ENCODE measurements at regions not wholly inside any gene's neighbourhood (a gene's known extent, or its start where the extent isn't known, plus 50 kb on each side); places are given as distances from the start of the nearest gene placed in this dataset.

DNA sequence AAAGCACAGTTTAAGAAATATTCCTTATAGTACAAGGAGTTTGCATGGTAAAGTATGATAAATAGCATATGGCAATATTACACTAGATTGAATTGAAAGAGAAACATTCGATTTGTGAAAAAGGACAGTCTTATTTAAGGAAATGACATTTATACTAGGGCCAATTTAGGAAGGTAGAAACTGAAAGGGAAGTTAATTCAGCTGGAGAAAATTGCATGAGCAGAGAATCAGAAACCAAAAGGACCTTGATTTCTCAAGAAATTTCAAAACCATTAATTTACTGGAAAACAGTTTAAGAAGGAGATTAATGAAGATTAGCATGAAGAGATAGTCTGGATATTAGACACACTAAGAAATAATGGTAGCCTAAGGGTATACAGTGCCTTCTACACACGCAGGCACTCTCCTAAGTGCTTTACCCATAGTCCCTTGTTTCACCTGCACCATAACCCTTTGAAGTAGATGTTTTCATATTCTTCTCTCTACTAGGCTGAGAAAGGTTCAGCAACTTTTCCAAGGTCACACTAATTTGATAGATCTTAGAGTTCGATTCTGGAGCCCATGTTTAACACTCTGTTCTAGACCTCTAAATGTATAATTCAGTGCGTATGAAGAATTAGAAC is 259.1 kb upstream of the SLIT2 start:
- no peak for DNase-seq (ENCODE audit: low spot score)

DNA sequence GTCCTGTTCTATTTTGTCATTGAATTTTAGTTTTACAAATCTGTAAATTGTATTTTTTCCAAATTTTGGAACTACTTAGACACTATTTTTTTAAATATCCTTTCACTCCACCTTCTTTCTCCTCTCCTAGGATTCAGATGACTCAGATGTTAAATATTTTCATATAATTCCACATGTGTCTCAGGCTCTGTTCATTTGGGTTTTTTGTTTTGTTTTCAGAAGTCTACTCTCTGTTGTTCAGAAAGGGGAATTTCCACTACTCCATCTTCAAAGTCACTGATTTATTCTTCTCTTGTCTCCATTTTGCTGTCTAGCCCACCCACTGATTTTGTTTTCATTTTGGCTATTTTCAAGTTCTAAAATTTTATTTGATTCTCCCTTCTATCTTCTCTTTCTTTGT is 264.0 kb upstream of the SLIT2 start:
- DNase-seq (ENCODE audit: low spot score) = no peak

DNA sequence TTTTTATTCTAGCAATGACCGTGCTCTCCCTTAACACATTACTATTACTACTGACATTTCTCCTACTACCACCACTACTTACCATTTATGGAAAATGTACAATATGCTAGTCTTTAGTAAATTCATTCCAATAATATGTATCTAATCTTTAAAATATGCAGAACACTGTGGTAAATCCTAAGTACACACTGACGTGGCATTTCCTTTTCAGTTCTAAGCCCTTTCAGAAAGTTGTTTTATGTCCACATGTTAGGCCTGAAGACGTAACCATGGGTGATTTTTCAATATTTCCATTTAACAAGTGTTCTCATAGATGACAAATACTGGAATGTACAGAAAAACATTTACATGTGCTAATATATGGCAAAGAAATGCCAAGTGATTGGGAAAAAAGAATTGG is 268.6 kb upstream of the SLIT2 start:
- DNase-seq (ENCODE audit: low spot score) = no peak

DNA sequence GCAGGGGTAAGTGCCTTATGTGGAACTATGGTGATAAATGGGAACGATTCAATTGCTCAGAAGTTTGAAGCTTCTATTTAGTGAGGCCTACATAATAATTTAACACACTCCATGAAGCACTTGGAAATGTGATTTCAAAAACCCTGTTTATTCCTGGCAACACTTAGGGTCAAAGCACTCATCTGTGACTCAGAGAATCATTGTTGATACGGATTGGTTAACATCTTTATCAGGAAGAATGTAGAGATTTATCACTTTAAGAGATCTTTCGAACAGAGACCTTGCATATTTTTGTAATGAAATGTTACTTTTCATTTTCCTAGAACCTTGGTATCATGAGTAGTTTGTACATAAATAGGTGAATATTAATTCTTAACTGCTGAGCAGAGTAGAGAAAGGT is 269.1 kb upstream of the SLIT2 start:
- no peak for DNase-seq (ENCODE audit: low spot score)

DNA sequence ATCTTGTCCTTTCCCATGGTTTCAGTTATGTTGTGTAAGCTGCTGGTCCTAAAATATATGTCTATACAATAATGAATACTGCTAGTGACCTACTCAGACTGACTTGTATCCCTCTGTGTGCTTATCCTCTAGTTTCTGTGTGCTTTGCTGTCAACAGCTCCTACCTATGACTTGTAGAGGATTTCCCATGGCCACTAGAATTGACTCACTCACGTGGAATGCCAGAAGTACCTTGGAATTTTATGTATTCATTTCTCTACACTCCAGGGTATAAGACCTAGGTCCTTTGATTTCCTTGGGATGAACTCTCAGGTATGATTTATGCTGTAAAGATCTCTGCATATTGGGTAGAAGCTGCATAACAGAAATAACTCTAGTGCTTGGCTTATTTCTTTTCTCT is 279.9 kb upstream of the SLIT2 start:
- DNase-seq (ENCODE audit: low spot score) = no peak

DNA sequence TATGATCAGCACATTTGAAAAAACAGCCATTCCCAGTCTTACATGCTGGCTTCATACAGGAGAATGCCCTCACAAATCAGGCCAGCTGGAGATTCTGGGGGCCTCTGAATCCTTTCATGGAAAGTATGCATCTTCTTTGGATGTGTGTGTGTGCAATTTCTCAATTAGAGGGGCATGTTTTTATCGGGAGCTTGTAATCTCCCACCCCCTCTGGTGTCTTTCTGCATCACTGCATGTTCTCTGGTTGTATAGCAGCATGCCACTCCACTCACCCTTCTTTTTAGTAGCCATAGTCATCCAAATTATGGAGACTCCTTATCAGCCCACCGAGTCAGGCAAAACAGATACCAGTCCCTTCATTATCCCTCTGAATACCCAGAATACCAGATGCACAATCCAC is 282.2 kb upstream of the SLIT2 start:
- no peak for DNase-seq (ENCODE audit: low spot score)

DNA sequence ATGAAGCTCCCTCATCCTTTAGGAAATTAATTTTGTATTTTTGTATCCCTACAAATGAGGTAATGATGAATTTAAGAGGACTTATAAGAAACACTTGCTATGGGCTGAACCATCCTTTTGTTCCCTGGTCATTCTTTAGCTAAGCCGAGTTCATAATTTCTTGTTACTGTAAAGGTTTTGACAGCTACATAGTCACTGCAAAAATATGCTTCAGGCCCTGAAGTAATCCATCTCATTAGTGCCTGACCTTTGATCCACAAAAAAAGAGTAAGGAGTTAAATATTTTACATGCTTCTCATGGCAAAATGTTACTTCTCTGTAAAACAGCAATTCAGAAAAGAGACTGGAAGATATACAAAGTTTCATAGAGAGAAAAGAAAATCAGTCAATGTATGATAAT is 290.6 kb upstream of the SLIT2 start:
- DNase-seq (ENCODE audit: low spot score) = no peak

DNA sequence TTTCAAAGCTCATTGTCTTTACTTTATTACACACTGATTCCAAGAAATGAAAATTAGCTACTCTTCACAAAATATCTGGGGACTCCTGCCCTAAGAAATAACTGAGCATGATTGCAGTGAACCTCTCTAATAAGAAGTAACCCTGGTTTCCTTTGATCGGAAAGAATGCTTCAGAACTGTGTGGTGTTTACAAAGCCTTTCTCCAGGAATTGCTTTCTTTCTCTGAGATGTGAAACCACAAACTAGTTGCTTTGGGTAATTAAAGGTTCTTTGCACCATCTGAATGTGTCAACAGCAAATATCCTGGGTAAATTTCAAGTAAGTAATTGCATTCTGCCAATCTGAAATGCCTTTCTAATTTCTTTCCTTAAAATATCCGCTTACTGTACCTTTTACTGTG is 292.9 kb upstream of the SLIT2 start:
- DNase-seq (ENCODE audit: low spot score) = no peak

DNA sequence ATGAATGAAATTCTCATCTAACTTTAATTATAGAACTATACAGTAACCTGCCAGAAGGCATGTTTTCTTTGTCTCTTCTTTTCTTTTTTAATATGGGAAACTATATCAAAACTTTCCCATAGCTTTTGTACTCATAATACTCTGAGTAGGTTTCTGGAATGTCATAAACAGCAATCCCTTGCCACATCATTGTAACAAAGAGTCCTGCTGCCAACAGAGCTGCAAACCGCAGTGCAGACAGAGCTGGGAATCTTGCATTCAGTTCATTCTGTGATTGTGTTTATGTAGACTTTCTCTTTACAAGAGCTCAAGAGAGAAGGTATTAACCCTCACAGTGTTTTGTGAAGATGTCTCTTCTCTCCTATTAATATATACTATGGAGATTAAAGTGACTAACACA is 304.4 kb upstream of the SLIT2 start:
- DNase-seq (ENCODE audit: low spot score) = no peak

DNA sequence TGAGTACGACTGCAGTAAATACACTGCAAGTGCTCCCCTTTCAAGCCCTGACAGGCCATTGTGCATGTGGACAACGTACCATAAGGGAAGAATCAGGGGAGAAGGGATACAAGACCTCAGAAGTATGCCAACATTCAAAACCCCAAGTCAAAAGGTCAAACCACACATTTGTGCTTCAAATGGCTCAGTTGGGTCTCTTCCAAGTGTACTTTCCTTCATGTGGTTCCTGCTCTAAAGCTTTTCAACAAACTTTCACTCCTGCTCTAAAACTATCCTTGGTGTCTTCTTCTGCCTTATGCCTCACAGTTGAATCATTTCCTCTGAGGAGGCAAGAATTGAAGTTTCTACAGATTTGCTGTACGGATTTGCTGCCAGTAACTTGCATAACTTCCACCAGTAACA is 305.7 kb upstream of the SLIT2 start:
- no peak for DNase-seq (ENCODE audit: low spot score)

DNA sequence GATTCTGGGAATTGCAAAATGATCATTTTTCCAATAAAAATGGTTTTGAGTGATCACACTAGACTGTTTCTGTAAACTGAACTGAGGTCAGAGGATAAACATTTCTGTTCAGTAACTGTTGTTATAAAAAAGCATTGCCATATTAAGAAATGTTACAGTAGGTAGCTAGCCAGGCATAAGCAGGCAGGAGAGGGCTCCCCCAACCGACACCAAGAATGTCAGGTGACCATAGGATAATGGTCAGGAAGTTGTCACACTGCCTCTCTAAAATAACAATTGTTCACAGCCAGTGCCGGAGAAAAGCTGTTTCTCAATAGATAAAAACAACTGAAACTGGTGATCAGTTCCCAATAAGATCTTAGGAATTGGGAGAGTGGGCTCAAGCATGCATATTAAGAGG is 306.2 kb upstream of the SLIT2 start:
- DNase-seq (ENCODE audit: low spot score) = no peak

DNA sequence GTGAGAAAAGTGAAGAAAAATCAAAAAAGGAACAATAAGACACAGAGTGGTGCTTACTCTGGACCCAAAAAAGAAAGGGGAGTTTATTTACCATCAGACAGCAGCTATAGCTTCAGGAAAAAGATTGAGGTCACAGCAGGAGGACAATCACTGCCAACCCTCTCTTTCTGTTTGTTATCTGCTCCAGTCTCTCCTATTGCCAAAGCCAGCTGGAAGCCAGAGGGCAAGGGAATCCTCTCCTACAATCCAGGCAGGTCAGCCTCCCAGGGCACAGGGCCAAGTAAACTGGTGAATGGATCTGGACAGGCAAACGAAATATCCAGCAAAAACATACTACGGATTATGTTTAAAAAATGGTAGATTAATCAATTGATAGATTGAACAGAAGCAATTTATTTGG is 306.9 kb upstream of the SLIT2 start:
- DNase-seq (ENCODE audit: low spot score) = no peak

DNA sequence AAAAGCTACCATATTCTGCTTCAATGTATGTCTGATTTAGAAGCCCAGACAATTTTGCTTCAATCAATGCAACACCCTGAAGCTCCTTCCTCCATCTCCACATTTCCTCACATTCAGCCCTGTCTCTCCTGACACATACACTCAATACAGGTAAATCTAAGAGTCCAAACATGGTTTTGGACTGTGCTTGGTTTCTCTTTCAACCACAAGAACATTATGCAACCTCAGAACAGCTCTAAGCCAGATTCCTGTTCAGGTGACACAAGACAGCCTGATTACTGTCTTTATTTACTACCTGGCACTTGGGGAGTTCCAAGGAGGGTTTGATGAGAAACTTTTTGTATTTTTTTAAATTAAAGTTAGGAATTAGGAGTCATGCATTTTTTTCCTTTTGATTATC is 307.5 kb upstream of the SLIT2 start:
- DNase-seq (ENCODE audit: low spot score) = no peak

DNA sequence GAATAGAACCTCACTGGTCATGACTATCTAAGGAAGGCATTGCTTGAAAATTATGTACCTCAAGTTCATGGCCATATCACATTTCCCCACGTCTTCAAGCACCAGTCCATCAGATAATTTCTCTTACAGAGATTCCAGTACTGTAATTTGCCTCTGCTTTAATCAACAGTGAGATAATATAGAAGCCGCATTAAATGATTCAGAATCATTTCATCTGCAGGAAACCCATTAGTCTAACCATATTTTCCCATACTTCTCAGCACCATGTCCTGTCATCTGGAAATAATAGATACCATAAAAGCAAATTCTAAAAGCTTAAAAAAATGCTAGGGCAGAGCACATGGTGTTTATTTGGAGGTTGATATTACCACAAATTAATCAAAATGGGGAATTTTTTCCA is 310.3 kb upstream of the SLIT2 start:
- DNase-seq (ENCODE audit: low spot score) = no peak

DNA sequence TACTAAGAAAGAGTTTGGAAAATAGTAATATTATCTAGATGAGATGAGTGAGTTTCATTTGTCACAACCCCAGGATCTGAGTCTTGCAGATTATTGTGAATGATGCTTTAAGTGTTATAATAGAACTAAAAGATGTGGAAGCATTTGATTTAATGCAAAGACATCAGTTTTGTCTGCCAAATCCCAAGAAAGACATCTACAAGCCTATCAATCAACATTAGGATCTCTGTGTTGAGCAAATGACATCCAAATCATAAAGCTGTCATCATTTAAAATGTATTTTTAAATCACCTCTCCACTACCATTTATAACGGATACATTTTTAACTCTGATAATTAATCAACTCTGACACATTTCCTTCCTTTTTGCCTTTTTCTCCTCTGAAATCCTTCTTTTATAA is 310.8 kb upstream of the SLIT2 start:
- no peak for DNase-seq (ENCODE audit: low spot score)

DNA sequence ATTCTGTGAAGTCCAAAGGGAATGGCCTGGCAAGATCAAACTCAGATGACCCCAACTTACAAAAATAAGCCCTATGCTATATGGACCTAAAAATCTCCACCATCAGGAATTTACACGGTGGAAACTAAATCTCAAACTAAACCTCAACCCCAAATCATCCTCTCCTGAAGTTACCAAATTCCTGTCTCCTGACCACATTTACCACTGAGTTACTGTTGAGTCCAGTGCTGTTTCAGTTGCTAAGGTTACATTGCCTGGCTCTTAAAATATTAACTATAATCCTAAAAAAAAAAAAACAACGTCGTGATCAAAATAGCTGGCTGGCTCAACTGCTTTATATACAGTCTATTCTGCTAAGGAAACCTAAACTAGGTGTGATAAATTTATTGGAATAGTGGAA is 315.2 kb upstream of the SLIT2 start:
- no peak for DNase-seq (ENCODE audit: low spot score)

DNA sequence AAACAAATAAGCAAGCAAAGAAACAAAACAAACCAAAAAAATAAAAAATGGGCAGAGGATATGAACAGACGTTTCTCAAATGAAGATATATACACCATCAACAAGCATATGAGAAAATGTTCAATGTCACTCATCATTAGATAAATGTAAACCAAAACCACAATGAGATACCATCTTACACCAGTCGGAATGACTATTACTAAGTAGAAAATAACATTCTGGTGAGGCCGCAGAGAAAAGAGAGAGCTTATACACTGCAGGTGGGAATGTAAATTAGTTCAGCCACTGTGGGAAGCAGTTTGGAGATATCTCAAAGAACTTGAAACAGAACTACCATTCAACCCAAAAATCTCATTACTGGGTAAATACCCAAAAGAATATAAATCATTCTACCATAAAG is 321.0 kb upstream of the SLIT2 start:
- no peak for DNase-seq (ENCODE audit: low spot score)

DNA sequence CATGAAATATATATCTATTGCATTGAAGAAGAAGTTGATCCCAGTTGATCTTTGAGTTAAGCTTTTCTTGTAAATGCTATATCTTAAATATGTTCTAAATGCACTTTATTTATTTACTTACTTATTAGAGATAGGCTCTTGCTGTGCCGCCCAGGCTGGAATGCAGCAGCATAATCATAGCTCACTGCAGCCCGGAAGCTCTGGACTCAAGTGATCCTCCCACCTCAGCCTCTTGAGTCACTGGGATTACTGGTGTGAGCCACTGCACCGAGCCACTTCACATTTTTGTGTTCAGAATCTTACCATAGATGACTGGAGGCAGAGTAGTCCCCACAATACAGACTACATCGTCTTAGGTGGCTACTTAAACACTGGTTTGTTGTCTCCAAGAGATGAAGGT is 324.3 kb upstream of the SLIT2 start:
- DNase-seq (ENCODE audit: low spot score) = no peak

DNA sequence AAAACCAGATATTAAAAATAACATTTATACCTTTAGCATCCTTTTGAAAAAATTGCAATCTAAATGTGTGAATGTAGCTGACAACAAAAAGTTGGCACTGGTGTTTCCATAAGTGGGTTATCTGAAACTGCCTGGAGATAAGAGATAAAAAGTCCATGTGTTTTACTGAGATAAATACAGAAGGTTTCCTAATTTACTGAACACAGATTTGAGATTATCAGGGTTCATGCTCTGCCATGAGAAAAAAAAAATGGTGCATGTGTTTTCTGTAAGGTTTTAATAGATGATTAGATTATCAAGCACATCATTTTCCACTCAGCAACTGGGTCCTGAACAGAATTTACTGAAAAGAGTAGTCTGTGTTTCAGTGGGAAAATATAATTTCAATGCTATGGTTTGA is 326.2 kb upstream of the SLIT2 start:
- no peak for DNase-seq (ENCODE audit: low spot score)

DNA sequence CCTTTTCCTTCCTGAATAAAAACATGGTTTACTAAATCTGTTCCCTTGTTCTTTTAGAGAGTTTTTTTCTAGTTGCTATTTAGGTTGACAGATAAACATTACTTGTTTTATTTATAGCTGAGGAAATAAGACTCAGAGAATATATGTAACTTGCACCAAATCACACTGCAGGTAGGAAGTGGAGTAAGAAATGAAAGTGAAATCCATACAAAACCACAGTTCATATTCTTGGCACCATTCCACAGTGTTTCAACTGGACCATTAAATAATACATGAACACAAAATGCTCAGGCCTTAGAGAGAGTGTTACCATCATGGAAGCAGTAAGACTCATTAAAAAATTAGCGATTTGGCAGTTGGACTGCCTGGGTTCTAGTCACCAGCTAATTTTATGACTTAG is 326.9 kb upstream of the SLIT2 start:
- no peak for DNase-seq (ENCODE audit: low spot score)

DNA sequence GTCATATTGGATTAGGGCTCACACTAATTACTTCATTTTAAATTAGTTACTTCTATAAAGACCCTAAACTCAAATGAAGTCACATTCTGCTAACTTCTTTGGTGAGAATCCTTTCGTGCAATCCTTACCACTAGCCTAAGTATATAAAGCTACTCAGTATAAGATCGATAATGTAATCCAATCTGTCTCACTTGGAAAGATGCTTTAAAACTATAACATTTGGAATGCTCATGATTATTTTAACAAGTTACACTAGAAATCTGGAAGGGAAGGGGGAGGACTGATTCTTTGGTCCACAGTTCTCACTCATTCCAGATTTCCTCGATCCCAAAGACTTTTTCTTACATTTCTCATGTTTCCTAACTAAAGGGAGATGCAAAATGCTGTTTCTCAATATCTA is 336.4 kb upstream of the SLIT2 start:
- no peak for DNase-seq (ENCODE audit: low spot score)

DNA sequence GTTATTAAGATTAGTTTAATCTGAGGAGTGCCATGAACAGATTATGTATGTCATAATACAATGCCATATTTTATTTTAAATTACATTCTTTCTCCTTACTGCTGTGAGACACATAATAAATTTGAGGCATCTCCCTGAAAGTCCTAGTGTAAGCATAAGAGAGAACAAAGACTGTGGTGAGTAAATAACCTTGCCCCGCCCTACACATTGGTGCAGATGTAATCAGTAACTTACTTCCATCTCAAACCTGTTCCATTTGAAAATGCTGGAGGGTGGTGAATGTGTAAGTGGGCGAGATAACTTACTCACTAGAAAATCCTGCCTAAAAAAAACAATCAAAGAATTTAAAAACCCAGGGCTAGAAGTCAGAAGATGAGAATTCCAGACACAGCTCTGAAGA is 338.1 kb upstream of the SLIT2 start:
- DNase-seq (ENCODE audit: low spot score) = no peak

DNA sequence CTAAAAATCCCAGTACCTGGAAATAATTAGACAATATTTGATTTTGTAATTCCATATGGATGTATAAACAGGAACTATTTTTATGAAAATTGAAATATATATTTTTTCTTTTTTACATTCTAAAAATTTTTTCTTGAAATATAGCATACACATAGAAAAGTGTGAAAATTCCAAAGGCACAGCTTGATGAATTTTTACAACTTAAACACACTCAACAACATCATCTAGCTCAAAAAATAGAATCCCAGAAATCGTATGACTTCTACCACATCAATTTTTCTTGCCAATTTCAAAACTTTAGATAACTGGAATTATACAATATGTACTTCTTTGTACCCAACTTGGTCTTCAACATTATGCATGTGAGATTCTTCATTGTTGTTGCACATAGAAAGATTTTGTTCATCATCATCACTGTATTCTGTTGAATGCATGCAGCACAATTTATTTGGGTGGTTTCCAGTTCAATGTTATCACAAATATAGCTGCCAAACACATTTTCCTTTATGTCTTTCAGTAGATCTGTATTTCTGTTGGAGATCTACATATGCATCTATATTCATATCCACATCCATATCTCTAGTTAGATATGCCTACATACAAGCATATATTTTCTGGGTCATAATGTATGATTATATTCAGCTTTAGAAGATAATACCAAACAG is 340.7 kb upstream of the SLIT2 start:
- no peak for DNase-seq (ENCODE audit: low spot score)

DNA sequence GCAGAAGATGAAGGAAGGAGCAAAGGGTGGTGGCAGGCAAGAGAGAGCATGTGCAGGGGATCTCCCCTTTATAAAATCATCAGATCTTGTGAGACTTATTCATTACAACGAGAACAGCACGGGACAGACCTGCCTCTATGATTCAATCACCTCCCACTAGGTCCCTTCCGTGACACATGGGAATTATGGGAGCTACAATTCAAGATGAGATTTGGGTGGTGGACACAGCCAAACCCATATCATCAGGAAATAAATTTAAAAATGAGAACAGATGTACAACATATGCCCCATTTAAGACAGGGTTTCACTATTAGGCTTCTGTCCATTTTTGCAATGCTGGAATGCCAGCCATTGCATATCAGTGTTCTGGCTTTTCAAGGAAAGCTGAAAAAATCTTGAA is 346.7 kb upstream of the SLIT2 start:
- no peak for DNase-seq (ENCODE audit: low spot score)

DNA sequence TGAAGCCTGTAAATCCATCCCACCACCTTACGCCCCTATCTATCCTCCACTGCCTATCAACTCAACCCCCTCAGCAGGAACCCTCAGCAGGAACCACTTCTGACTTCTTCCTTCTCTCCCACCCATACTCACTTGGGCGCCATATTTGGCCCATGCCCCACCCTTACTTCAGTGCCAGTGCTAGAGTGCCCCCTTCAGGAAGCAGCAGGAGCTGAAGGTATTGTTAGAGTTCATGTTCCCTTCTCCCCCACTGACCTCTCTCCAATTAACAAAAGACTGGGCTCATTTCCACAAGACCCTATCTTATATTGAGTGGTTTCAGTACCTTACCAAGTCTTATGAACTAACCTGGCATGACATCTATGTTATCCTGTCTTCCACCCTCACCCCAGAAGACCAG is 363.1 kb upstream of the SLIT2 start:
- DNase-seq (ENCODE audit: low spot score) = no peak

Measured in HuH-7 (cell line).